ENCODE measurements at regions not wholly inside any gene's neighbourhood (a gene's known extent, or its start where the extent isn't known, plus 50 kb on each side); places are given as distances from the start of the nearest gene placed in this dataset.

GRCh38 chr4:28146191-28146590 is 1285.5 kb downstream of the STIM2 start:
- Histone ChIP-seq H3K9me3 (ENCODE audit: insufficient read depth, low read depth, low read length) (no peaks in the 10 kb centered on the region), H3K36me3 (ENCODE audit: insufficient read depth, low read depth, low read length) (no peaks in the 10 kb centered on the region), H3K27me3 (ENCODE audit: insufficient read depth, low read length) (no peaks in the 10 kb centered on the region), H3K27ac (ENCODE audit: low read length) (no peak overlapping the region), H3K9ac (ENCODE audit: low read depth, low read length) (no peak overlapping the region), H3K4me3 (ENCODE audit: low read length) (no peak overlapping the region), H3K4me1 (ENCODE audit: insufficient read depth, low read length) (no peaks in the 10 kb centered on the region)

DNA sequence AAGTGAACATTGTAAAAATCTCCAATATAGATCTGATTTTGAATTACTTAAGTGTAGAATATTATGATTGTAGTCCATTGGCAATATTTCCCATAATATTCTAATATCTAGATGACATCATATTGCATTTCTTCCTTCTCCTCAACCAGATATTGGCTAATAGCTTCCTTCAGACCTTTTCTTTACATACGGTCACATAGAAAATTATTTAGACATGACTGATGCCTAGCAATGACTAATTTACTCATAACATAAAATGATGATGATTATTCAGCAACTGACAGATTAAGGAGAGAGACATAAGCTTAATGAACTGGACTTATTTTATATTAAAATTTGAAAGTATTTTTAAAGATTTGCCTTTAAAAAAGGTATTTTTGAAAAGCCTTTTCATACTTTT is 1287.6 kb downstream of the STIM2 start:
- H3K9ac ChIP-seq (ENCODE audit: low read depth, low read length) = no peak overlapping the region
- H3K27me3 ChIP-seq (ENCODE audit: insufficient read depth, low read length) = no peaks in the 10 kb centered on the region
- no peaks in the 10 kb centered on the region for H3K9me3 ChIP-seq (ENCODE audit: insufficient read depth, low read depth, low read length)
- H3K36me3 ChIP-seq (ENCODE audit: insufficient read depth, low read depth, low read length) = no peaks in the 10 kb centered on the region
- H3K27ac ChIP-seq (ENCODE audit: low read length) = no peak overlapping the region
- H3K4me1 ChIP-seq (ENCODE audit: insufficient read depth, low read length) = no peaks in the 10 kb centered on the region
- H3K4me3 ChIP-seq (ENCODE audit: low read length) = no peak overlapping the region

DNA sequence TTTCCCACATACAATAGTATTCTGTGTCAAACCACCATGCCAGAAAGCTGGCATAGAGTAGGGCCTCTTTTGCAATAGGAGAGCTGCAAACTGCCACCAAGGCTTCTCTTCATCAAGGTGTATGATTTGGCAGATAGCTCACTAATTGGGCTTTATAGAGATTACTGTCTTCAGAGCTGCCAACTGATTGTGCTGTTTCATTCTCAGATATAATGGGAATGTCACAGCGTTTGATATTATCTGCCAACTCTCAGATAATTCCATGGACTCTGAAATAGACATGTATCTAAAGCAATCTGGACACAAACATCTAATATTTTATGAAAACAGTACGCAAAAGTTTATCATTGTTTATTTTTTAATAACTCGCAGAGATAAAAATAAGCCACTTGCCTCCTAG is 1289.1 kb downstream of the STIM2 start:
- Histone ChIP-seq H3K4me1 (ENCODE audit: insufficient read depth, low read length) (no peaks in the 10 kb centered on the region), H3K27me3 (ENCODE audit: insufficient read depth, low read length) (no peaks in the 10 kb centered on the region), H3K9ac (ENCODE audit: low read depth, low read length) (no peak overlapping the region), H3K36me3 (ENCODE audit: insufficient read depth, low read depth, low read length) (no peaks in the 10 kb centered on the region), H3K9me3 (ENCODE audit: insufficient read depth, low read depth, low read length) (no peaks in the 10 kb centered on the region), H3K27ac (ENCODE audit: low read length) (no peak overlapping the region), H3K4me3 (ENCODE audit: low read length) (no peak overlapping the region)

GRCh38 chr4:28151314-28151713 is 1290.7 kb downstream of the STIM2 start:
- H3K36me3 ChIP-seq (ENCODE audit: insufficient read depth, low read depth, low read length) = no peaks in the 10 kb centered on the region
- no peaks in the 10 kb centered on the region for H3K4me1 ChIP-seq (ENCODE audit: insufficient read depth, low read length)
- no peaks in the 10 kb centered on the region for H3K9me3 ChIP-seq (ENCODE audit: insufficient read depth, low read depth, low read length)
- H3K9ac ChIP-seq (ENCODE audit: low read depth, low read length) = no peak overlapping the region
- no peaks in the 10 kb centered on the region for H3K27me3 ChIP-seq (ENCODE audit: insufficient read depth, low read length)
- no peak overlapping the region for H3K27ac ChIP-seq (ENCODE audit: low read length)
- H3K4me3 ChIP-seq (ENCODE audit: low read length) = no peak overlapping the region

GRCh38 chr4:28167411-28167810 is 1306.8 kb downstream of the STIM2 start:
- H3K4me3 ChIP-seq (ENCODE audit: low read length) = no peak overlapping the region
- H3K36me3 ChIP-seq (ENCODE audit: insufficient read depth, low read depth, low read length) = no peaks in the 10 kb centered on the region
- no peak overlapping the region for H3K27ac ChIP-seq (ENCODE audit: low read length)
- H3K9me3 ChIP-seq (ENCODE audit: insufficient read depth, low read depth, low read length) = no peaks in the 10 kb centered on the region
- H3K9ac ChIP-seq (ENCODE audit: low read depth, low read length) = no peak overlapping the region
- no peaks in the 10 kb centered on the region for H3K27me3 ChIP-seq (ENCODE audit: insufficient read depth, low read length)
- no peaks in the 10 kb centered on the region for H3K4me1 ChIP-seq (ENCODE audit: insufficient read depth, low read length)

GRCh38 chr4:28176942-28177341 is 1316.3 kb downstream of the STIM2 start:
- Histone ChIP-seq H3K4me3 (ENCODE audit: low read length) (no peak overlapping the region), H3K27me3 (ENCODE audit: insufficient read depth, low read length) (no peaks in the 10 kb centered on the region), H3K27ac (ENCODE audit: low read length) (no peak overlapping the region), H3K9ac (ENCODE audit: low read depth, low read length) (no peak overlapping the region), H3K9me3 (ENCODE audit: insufficient read depth, low read depth, low read length) (no peaks in the 10 kb centered on the region), H3K36me3 (ENCODE audit: insufficient read depth, low read depth, low read length) (no peaks in the 10 kb centered on the region), H3K4me1 (ENCODE audit: insufficient read depth, low read length) (no peaks in the 10 kb centered on the region)

DNA sequence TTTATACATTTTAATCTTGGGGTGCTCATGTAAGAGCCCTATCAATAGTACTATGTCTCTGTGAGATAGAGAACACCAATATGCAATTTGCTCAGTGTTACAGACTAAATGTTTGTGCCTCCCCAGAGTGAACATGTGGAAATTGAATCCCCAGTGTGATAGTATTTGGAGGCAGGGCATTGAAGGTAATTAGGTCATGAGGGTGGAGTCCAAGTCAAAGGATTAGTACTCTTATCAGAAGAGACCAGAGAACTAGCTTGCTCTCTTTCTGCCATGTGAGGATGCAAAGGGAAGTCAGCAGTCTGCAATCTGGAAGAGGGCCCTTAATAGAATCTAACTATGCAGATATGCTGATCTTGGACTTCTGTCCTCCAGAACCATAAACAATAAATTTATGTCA is 1317.0 kb downstream of the STIM2 start:
- Histone ChIP-seq H3K27me3 (ENCODE audit: insufficient read depth, low read length) (no peaks in the 10 kb centered on the region), H3K4me1 (ENCODE audit: insufficient read depth, low read length) (no peaks in the 10 kb centered on the region), H3K9me3 (ENCODE audit: insufficient read depth, low read depth, low read length) (no peaks in the 10 kb centered on the region), H3K27ac (ENCODE audit: low read length) (no peak overlapping the region), H3K36me3 (ENCODE audit: insufficient read depth, low read depth, low read length) (no peaks in the 10 kb centered on the region), H3K9ac (ENCODE audit: low read depth, low read length) (no peak overlapping the region), H3K4me3 (ENCODE audit: low read length) (no peak overlapping the region)

DNA sequence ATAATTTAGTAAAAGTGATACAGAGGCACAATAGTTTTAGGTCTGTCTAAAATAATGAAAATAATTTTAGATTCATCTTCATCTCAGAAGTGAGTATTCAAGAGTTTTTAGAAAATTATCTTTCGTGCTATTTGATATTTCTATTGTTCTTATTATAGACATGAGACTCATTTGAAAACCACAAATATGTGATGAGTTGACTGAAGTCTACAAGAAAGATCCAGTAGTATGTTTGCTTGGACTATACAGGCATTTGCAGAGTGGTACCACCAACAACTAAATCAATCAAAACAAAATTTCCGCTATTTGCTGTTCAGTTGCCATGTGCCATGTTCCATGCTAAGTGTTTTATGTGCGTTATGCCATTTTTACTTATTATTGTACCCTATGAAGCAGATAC is 1318.5 kb downstream of the STIM2 start:
- no peaks in the 10 kb centered on the region for H3K9me3 ChIP-seq (ENCODE audit: insufficient read depth, low read depth, low read length)
- no peak overlapping the region for H3K27ac ChIP-seq (ENCODE audit: low read length)
- H3K36me3 ChIP-seq (ENCODE audit: insufficient read depth, low read depth, low read length) = no peaks in the 10 kb centered on the region
- H3K27me3 ChIP-seq (ENCODE audit: insufficient read depth, low read length) = no peaks in the 10 kb centered on the region
- no peak overlapping the region for H3K4me3 ChIP-seq (ENCODE audit: low read length)
- H3K4me1 ChIP-seq (ENCODE audit: insufficient read depth, low read length) = no peaks in the 10 kb centered on the region
- H3K9ac ChIP-seq (ENCODE audit: low read depth, low read length) = no peak overlapping the region

DNA sequence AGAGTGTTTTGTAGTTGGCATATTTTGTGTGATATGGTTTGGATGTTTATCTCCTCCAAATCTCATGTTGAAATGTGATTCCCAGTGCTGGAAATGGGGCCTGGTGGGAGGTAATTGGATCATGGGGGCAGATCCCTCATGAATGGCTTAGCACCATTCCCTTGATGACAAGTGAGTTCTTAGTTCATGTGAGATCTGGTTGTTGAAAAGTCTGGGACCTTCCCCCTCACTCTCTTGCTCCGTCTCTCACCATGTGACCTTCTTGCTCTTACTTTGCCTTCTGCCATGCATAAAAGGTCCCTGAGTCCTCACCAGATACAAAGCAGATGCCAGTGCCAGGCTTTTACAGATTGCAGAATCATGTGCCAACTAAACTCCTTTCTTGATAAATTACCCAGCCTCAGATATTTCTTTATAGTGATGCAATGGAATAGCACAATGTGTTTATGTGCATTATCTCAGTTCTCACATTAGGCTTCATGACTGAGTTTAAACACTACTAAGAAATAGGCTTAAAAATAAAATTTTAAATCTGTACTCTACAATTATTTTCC is 1348.8 kb downstream of the STIM2 start:
- no peak overlapping the region for H3K9ac ChIP-seq (ENCODE audit: low read depth, low read length)
- no peaks in the 10 kb centered on the region for H3K4me1 ChIP-seq (ENCODE audit: insufficient read depth, low read length)
- no peaks in the 10 kb centered on the region for H3K27me3 ChIP-seq (ENCODE audit: insufficient read depth, low read length)
- H3K27ac ChIP-seq (ENCODE audit: low read length) = no peak overlapping the region
- H3K4me3 ChIP-seq (ENCODE audit: low read length) = no peak overlapping the region
- no peaks in the 10 kb centered on the region for H3K36me3 ChIP-seq (ENCODE audit: insufficient read depth, low read depth, low read length)
- peaks cover 8% of the 10 kb centered on the region; the same call in 1 of the 2 replicates for H3K9me3 ChIP-seq (ENCODE audit: insufficient read depth, low read depth, low read length)

- no peaks in the 10 kb centered on the region for H3K4me1 ChIP-seq (ENCODE audit: insufficient read depth, low read length)
- no peak overlapping the region for H3K9ac ChIP-seq (ENCODE audit: low read depth, low read length)
- no peak overlapping the region for H3K4me3 ChIP-seq (ENCODE audit: low read length)
- H3K27ac ChIP-seq (ENCODE audit: low read length) = no peak overlapping the region
- H3K36me3 ChIP-seq (ENCODE audit: insufficient read depth, low read depth, low read length) = no peaks in the 10 kb centered on the region
- H3K9me3 ChIP-seq (ENCODE audit: insufficient read depth, low read depth, low read length) = 0 out of 2 replicates have a peak, but pooled peaks cover 3% of the 10 kb centered on the region
- H3K27me3 ChIP-seq (ENCODE audit: insufficient read depth, low read length) = no peaks in the 10 kb centered on the region
Observed at GRCh38 chr4:28211676-28212470, 1351.2 kb downstream of the STIM2 start.

DNA sequence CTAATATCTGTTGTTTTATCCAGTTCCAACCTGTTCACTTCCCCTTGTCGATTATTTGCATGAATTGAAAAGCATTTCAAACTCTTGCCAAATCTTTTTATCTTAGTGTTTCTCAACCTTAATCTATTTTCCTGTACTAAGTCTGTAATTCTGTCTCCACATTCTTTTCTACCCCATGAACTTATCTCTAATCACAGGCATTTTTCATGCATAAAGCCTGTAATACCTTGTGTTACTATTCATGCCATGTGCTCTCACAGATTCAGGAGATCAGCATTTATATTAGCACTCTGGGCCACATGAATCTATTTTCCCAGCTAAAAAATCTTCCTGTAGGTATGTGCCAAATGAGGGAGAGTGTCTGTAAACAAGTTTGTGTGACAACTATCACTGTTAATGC is 1360.9 kb downstream of the STIM2 start:
- H3K27ac ChIP-seq (ENCODE audit: low read length) = no peak overlapping the region
- no peaks in the 10 kb centered on the region for H3K27me3 ChIP-seq (ENCODE audit: insufficient read depth, low read length)
- no peak overlapping the region for H3K9ac ChIP-seq (ENCODE audit: low read depth, low read length)
- H3K9me3 ChIP-seq (ENCODE audit: insufficient read depth, low read depth, low read length) = no peaks in the 10 kb centered on the region
- H3K4me3 ChIP-seq (ENCODE audit: low read length) = no peak overlapping the region
- H3K4me1 ChIP-seq (ENCODE audit: insufficient read depth, low read length) = peaks cover 7% of the 10 kb centered on the region; the same call in 1 of the 2 replicates
- no peaks in the 10 kb centered on the region for H3K36me3 ChIP-seq (ENCODE audit: insufficient read depth, low read depth, low read length)

DNA sequence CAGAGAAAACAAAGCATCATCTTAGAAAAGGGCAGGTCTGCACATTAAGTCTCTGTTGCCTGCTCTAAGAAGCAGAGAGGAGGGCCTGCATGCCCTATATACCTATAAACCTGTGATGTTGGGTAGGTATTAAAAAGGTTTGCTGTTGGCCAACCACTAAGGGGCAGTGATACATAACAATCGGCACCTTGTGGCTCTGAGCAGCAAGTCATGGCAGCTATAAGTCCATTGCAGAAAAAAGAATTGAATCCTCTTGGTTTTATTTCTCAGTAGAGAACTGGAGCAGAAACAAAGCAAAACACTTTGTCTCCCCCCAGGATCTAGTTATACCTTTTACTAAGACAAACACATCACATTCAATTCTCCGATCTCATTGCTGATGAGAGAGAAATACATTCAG is 1364.4 kb downstream of the STIM2 start:
- Histone ChIP-seq H3K4me3 (ENCODE audit: low read length) (no peak overlapping the region), H3K36me3 (ENCODE audit: insufficient read depth, low read depth, low read length) (no peaks in the 10 kb centered on the region), H3K4me1 (ENCODE audit: insufficient read depth, low read length) (peaks cover 15% of the 10 kb centered on the region), H3K27me3 (ENCODE audit: insufficient read depth, low read length) (no peaks in the 10 kb centered on the region), H3K9me3 (ENCODE audit: insufficient read depth, low read depth, low read length) (no peaks in the 10 kb centered on the region), H3K27ac (ENCODE audit: low read length) (no peak overlapping the region), H3K9ac (ENCODE audit: low read depth, low read length) (no peak overlapping the region)

Measured in iPS-20b (cell line).